GM20000 (cell line): ENCODE measurements at regions not wholly inside any gene's neighbourhood (a gene's known extent, or its start where the extent isn't known, plus 50 kb on each side); places are given as distances from the start of the nearest gene placed in this dataset.
"Not testable (repeated sequence)": the region's sequence is repeated elsewhere in the genome, so short reads cannot be mapped to it uniquely, and the experiment has no call there.

Experiments used
- DNase-seq: peaks from one replicate; pipeline ENCODE4 v3.0.0; 2012; ENCODE audit warnings: low spot score

GRCh38 chr2:111463956-111464355 lies 343.2 kb downstream of the BCL2L11 start:
- DNase-seq: not testable (repeated sequence)

GRCh38 chr2:111464367-111464766 lies 343.7 kb downstream of the BCL2L11 start:
- DNase-seq: not testable (repeated sequence)

GRCh38 chr2:111465521-111465920 lies 344.8 kb downstream of the BCL2L11 start:
- not testable (repeated sequence) for DNase-seq

DNA sequence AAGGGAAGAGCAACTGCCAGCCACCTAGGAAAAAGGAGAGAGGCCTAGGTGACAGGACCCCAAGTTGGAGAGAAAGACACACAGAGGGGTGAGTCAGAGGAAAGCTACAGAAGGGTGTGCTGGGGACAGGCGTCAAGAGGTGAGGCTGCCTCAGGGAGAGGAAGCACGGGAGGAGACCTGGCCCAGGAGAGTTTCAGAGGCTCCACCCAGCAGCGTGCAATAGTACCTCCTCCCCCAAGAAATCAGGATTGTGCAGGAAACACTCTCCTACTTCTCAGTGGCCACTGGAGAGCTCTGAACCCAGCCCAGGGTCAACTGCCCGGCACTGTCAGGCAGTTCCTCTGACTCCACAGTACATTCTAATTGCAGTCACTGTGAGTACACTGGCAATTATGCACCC lies 346.0 kb downstream of the BCL2L11 start:
- DNase-seq: not testable (repeated sequence)

- not testable (repeated sequence) for DNase-seq
Measured at GRCh38 chr2:111470924-111471323, 350.2 kb downstream of the BCL2L11 start.

DNA sequence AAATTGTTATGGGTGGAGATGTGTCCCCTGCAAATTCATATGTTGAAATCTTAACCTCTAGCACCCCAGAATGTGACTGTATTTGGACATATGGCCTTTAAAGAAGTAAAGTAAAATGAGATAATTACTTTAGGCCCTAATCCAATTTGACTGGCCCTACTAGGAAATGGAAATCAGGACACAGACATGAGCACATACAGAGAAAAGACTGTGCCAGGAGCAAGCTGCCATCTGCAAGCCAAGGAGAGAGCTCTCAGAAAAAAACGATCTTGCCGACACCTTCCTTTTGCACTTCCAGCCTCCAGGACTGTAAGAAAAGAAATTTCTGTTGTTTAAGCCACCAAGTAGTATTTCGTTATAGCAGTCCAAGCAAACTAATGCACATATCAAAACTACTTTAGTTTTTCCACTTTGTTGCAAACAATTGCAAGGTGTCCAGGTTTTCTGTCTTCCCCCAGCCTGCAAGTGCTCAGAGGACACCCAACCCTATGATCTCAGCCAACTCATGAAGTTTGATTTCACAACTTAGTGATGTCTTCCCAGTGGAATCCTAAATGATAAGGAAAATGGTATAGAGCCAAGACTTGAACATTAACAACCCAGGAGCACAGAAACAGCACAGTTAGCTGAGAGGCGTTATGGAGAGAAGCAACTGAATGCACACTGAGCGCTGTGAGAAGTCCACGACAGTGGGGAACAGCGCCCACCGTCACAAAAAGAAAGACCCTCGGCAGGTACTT lies 351.2 kb downstream of the BCL2L11 start:
- not testable (repeated sequence) for DNase-seq

DNA sequence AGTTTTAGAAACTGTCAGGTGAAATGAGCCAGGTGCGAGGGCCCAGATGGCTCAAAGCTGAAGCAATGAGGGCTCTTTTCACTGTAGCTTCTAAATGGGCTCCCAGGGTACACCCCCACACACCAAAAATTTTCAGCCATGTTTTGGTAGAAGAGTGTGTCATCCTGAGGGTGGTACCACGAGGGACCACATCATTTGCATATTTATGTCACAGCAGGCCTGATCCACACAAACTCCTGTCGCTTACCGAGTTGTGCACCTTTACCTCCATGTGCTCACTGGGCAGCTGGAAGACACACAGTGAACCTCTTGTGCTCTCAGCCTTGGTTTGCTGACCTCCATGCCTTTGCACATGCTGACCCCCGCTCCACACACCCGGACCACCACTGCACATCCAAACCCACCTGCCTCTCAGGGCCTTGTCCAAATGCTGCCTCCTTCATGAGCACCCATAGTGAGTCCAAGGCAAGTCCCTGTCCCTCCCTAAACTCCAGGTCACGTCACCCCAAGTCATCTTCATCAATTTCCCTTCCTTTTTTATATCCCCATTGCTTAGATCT lies 352.2 kb downstream of the BCL2L11 start:
- not testable (repeated sequence) for DNase-seq

- DNase-seq: not testable (repeated sequence)
Measured at GRCh38 chr2:111473522-111473921, 352.8 kb downstream of the BCL2L11 start.

DNA sequence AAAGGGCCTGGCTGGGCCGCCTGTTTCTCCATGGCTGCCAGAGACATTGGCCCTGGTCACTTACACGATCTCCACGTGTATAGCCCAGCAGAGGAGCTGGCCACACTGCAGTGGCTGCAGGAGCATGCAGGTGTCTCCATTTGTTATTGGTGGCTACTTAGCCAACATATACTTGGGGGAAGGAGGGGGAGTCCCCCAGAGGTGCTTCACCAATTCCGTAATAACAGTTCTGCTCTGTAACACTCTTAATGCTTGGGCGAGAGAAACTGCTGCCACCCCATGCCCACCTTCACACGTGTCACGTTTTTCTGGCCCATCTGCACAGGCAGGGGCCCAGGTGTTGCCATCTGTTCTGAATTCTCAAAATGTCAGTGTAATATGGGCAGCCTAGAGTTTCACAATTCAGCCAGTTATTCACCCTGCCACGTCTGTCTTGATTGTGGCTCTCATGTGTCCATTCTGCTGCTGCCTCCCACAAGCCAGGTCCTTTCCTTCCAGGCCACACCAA lies 353.5 kb downstream of the BCL2L11 start:
- DNase-seq: not testable (repeated sequence)

DNA sequence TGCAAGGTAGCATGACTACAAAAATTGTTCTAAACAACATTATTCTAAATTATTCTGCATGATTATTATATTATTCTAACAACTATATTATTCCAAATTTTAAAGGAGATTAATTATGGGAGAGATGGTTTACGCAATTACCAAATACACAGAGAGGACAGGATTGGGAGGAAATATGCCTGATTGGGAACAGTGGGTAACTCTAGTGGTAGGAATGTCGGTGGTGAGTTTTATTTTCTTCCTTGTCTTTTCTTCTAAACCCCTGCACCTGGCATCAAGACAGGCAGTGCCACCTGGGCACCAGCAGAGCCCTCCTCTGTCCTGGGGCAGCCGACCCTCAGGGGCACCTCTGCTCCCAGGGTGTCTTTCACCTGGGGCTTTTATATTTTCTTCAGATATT lies 357.6 kb downstream of the BCL2L11 start:
- not testable (repeated sequence) for DNase-seq

DNA sequence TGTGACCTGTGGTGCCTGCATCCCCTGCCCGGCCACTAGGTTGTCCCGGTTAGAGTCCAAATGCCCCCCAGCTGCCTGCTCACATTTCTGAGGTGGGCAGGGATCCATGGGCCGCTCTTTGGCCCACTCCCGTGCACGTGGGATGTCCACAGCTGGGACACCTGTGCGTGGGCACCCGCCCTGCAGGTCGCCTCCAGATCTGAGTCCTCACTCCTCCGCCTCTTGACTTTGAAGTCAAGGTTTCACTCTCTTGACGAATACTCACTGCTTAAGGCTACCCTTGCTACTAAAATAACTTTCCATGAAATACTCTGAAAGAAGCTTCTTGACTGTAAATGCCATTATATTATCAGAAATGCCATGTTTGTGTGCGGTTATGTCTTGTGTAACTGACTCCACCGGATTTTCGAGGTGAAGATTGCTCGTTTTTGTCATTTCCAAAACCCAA lies 358.2 kb downstream of the BCL2L11 start:
- DNase-seq: not testable (repeated sequence)

- DNase-seq: not testable (repeated sequence)
Measured at GRCh38 chr2:111480016-111480625, 359.4 kb downstream of the BCL2L11 start.

DNA sequence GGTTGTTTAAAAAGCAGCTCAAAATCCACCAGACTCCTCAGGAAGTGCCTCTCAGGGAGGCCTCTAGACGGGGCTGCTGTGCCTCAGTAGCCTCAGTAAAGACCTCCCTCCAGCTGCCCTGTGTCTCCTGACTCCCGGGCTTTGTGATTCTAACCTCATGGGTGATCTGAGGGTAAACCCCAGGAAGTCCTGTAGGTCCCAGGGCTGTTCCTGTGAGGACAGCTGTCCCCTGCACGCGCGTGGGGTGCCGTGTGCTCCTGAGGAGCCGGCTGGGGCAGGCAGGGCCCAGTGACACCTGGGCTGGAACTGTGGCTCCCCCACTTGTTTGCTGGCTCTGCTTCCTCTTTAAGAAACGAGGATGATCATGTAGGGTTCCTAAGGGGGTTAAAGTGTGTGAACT lies 359.9 kb downstream of the BCL2L11 start:
- DNase-seq: not testable (repeated sequence)

- DNase-seq: not testable (repeated sequence)
Measured at GRCh38 chr2:111481219-111481618, 360.5 kb downstream of the BCL2L11 start.

DNA sequence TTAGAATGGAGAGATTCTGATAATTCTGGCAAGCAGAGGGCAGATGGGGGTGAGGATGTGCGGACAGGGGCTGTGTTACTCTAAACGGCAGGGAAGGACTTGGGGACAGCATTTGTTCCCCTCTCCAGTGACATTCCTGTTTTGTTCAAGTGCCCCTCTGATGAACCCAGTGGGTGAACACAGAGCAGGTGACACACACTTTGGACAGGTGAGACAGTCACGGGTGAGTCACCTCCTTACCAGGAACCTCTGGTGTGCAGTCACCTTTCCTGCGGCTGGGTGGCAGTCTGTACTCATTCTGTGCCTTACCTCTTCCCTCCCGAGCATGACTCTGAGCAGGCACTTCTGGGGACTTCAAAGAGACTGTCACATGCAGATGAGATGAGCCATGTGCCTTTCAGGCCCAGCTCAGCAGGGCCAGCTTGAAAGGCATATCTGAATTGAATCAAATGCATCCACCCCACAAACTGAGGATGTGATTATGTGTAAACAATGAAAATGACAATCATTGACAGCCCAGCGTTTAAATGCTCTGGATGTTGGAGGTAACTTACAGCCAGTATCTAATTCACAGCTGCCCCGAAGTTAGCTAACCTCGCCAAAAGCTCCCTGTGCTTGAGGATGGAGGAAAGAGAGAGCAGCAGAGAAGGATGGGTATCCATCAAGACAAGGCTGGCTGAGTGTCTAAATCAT lies 362.4 kb downstream of the BCL2L11 start:
- DNase-seq: not testable (repeated sequence)

GRCh38 chr2:111484097-111484496 lies 363.4 kb downstream of the BCL2L11 start:
- not testable (repeated sequence) for DNase-seq

- not testable (repeated sequence) for DNase-seq
Measured at GRCh38 chr2:111485895-111486294, 365.2 kb downstream of the BCL2L11 start.

DNA sequence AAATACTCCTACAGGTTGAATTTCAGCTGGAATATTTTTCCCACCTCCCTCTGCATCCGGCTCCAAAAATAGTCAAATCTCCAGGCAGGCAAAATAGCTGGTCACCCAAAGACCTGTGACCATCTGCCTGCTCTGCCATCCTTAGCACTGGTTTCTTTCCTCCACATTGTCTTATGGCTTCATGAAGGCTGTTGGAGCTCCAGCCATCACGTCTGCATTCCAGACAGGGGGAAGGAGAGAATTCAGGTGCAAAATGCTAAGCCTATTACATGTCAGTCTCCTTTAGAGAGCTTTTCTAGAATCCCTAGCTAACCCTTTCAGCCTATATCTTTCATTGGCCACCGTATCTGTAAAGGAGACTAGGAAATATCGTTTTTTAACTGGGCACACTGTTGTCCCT lies 367.7 kb downstream of the BCL2L11 start:
- DNase-seq: not testable (repeated sequence)

GRCh38 chr2:111489460-111489859 lies 368.7 kb downstream of the BCL2L11 start:
- DNase-seq: not testable (repeated sequence)

DNA sequence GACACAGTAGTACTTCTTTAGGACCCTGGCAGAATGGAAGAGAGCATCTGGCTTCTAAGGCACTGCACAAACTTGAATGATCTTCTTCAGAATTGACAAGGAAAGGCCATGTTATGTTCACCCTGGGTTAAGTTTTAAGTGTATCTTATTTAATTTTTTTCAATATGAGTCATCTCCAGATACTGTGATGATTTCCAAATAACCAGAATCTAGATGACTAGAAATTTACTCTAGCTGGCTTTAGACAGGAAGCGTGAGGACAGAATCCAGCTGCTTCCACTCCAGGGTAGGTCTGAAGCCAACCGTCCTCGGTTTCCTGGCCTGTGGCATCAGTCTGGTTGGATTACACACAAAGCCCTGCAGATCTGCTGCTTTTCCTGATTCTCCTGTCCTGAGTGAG lies 370.5 kb downstream of the BCL2L11 start:
- DNase-seq: not testable (repeated sequence)

GRCh38 chr2:111491614-111492013 lies 370.9 kb downstream of the BCL2L11 start:
- not testable (repeated sequence) for DNase-seq
